ENCODE measurements at regions not wholly inside any gene's neighbourhood (a gene's known extent, or its start where the extent isn't known, plus 50 kb on each side); places are given as distances from the start of the nearest gene placed in this dataset.

DNA sequence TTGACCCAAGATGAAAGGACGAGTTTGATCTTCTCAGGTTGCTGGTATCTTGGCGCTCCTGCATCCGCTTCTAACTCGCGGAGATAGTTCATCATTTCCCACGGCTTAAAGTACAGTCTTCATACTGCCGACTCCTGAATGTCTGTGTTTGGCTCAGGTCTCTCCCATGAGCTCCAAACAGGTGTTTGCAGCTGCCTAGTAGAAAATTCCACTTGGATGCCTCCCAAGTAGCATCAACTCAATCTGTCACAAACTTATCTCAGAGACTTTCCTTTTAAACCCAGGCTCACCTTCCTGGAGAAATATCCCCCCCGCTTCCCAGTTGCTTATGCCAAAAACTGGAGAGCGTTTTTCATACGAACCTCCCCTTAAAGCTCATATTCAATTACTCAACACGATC is 986.5 kb downstream of the TBC1D22A start:
- TF ChIP-seq GATA3 (IDR thresholded peaks at IDR 0.05; ENCODE audit: low read depth, low read length) = no peak
- no peak for TF ChIP-seq GATA2 (IDR thresholded peaks at IDR 0.05; ENCODE audit: low read depth, low read length)
